Panc1 (cell line): ENCODE measurements at regions not wholly inside any gene's neighbourhood (a gene's known extent, or its start where the extent isn't known, plus 50 kb on each side); places are given as distances from the start of the nearest gene placed in this dataset.

Experiments
- CTCF ChIP-seq: fragments of 450-650 bp; IDR thresholded peaks from 2 replicates; pipeline ENCODE4 v1.5.1; 2017; ENCODE audit warnings: mild to moderate bottlenecking
- POLR2AphosphoS5 ChIP-seq: IDR thresholded peaks from 2 replicates; pipeline ENCODE4 v1.6.1; 2012; ENCODE audit warnings: mild to moderate bottlenecking, low read depth, low read length, moderate library complexity
- SIN3A ChIP-seq: IDR thresholded peaks from 2 replicates; pipeline ENCODE4 v1.6.1; 2012; ENCODE audit warnings: low read depth, mild to moderate bottlenecking, low read length, moderate library complexity, borderline replicate concordance; ENCODE audit not compliant: insufficient read depth

DNA sequence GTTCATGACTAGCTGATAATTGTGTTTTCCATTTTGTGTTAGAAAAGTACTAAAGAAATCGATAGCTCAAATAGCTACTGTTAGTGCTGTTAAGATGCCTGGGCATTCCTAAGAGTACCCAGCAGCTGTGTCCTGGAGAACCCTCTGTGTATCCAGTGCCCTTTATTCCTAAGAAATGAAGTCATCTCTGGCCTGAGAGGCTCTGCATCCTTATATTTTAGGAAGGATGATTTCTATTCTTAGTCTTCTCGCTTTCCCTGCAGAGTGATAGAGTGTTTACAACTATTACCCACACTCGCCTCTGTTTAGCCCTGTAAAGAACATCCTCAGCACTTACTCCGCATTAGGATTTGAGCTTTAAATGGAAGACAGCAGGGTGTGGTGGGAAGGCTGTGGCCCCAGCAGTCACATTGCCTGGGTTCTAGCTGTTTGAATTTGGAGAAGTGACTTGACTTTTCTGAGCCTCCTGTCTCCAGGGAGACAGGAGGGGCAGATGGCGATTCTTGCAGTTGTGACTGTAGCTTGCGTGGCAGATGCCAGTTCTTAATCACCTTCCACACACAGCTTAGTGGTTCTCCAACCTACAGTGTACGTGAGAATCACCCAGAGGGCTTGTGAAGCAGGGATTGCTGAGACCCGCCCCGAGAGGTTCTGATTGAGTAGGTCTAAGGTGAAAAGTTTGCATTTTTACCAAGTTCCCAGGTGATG, 177.2 kb upstream of the PITX1 start:
- TF ChIP-seq POLR2AphosphoS5: no peak
- no peak for TF ChIP-seq CTCF
- TF ChIP-seq SIN3A: no peak
